GM21786 (cell line): ENCODE measurements at regions not wholly inside any gene's neighbourhood (a gene's known extent, or its start where the extent isn't known, plus 50 kb on each side); places are given as distances from the start of the nearest gene placed in this dataset.
"Not testable (repeated sequence)": the region's sequence is repeated elsewhere in the genome, so short reads cannot be mapped to it uniquely, and the experiment has no call there.

ENCODE experiments used
- ATAC-seq: cut with Tn5 transposase; IDR thresholded peaks from one replicate; pipeline ENCODE4 v1.9.1; 2021; ENCODE audit not compliant: unreplicated experiment

- no peak for ATAC-seq
Observed at GRCh38 chr7:9671979-9672917, 1238.8 kb downstream of the NXPH1 start.

- ATAC-seq, result no peak
Observed at GRCh38 chr7:9680713-9681112, 1247.3 kb downstream of the NXPH1 start.

- no peak for ATAC-seq
Observed at GRCh38 chr7:9681284-9681683, 1247.9 kb downstream of the NXPH1 start.

GRCh38 chr7:9691286-9691685 is 1257.9 kb downstream of the NXPH1 start:
- no peak for ATAC-seq

GRCh38 chr7:9698375-9698774 is 1265.0 kb downstream of the NXPH1 start:
- ATAC-seq, result no peak

- ATAC-seq, result no peak
Observed at GRCh38 chr7:9709216-9709615, 1264.5 kb upstream of the PHF14 start.

- no peak for ATAC-seq
Observed at GRCh38 chr7:9711259-9711918, 1262.3 kb upstream of the PHF14 start.

- no peak for ATAC-seq
Observed at GRCh38 chr7:9718071-9718661, 1255.5 kb upstream of the PHF14 start.

GRCh38 chr7:9719303-9719702 is 1254.4 kb upstream of the PHF14 start:
- ATAC-seq, result no peak

- ATAC-seq, result no peak
Observed at GRCh38 chr7:9719721-9720120, 1254.0 kb upstream of the PHF14 start.

- ATAC-seq, result not testable (repeated sequence)
Observed at GRCh38 chr7:9725940-9726663, 1247.6 kb upstream of the PHF14 start.

GRCh38 chr7:9726811-9727210 is 1246.9 kb upstream of the PHF14 start:
- ATAC-seq, result not testable (repeated sequence)

- ATAC-seq, result not testable (repeated sequence)
Observed at GRCh38 chr7:9727467-9727869, 1246.2 kb upstream of the PHF14 start.

GRCh38 chr7:9728014-9728657 is 1245.5 kb upstream of the PHF14 start:
- not testable (repeated sequence) for ATAC-seq

GRCh38 chr7:9752033-9752432 is 1221.6 kb upstream of the PHF14 start:
- no peak for ATAC-seq

GRCh38 chr7:9761224-9761623 is 1212.4 kb upstream of the PHF14 start:
- ATAC-seq, result no peak

GRCh38 chr7:9776900-9777299 is 1196.8 kb upstream of the PHF14 start:
- no peak for ATAC-seq

GRCh38 chr7:9778367-9778766 is 1195.3 kb upstream of the PHF14 start:
- ATAC-seq, result no peak

- no peak for ATAC-seq
Observed at GRCh38 chr7:9781710-9782109, 1192.0 kb upstream of the PHF14 start.

- ATAC-seq, result no peak
Observed at GRCh38 chr7:9782275-9782674, 1191.4 kb upstream of the PHF14 start.

- no peak for ATAC-seq
Observed at GRCh38 chr7:9785211-9785610, 1188.5 kb upstream of the PHF14 start.
